ENCODE measurements at regions not wholly inside any gene's neighbourhood (a gene's known extent, or its start where the extent isn't known, plus 50 kb on each side); places are given as distances from the start of the nearest gene placed in this dataset.

DNA sequence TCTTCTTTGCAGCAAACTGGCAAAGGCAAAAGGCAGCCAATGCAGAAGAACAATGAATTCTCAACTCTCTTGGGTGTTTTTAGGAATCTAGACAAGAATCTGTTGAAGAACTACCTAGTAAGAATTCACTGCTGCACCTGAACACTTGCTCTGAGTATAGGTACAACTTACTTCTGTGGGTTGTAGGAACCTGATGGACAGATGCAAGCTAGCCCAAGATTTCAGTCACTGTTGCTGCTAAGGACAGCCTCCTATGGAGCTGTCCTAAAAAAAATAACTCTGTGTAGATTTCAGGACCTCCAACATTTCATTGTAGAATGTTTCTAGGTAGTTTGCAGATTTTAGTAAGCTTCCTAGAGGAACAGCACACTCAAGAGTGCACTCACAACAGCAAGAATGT lies 363.5 kb downstream of the CBLN2 start:
- DNase-seq, result no peak

DNA sequence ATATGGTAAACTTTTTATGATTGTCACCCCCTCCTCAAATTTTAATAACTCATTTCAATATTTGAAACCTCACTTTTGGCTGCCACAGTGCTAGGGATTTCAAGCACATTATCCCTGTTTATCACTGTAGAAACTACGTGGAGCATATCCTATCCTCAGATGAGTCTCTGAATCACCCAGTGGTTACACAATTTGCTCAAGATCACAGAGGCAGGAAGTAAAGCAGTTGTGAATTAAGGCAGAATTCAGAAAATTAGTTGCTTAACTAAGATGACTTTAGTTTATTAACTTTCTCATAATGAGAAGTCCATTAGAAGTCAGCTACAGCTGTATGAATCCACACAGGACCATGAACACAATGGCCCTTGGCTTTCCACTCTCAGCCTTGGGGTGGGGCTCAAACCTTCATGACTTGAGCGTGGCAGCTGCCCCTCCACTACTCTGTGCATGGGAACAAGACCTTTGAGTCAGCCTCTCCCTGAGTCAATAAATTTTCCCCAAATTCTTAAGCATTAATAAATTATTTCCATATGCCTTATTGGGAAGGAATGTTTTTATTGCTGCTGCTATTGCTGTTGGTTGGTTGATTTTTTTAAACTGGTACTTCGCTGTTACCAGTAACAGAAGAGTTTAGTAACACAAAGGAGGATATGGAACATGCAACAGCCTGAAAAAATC lies 369.0 kb downstream of the CBLN2 start:
- no peak for DNase-seq

DNA sequence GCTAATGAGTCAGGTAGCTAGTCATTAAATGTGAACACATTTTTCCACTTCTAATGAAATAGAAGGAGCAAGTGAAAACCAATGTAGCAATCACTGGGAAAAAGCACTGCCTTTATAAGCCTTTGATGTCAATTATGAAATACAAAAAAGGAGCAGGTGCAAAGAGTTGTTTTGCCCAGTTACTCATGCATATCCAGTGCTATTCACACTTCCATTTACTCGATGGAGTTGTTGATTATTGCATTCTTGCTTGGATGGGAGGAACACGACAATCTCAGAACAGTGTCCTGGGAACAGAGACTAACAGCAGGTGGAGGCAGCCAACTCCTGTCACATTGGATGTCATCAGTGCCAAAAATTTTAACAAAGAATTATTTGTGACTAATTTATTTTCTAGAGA lies 372.5 kb downstream of the CBLN2 start:
- no peak for DNase-seq

DNA sequence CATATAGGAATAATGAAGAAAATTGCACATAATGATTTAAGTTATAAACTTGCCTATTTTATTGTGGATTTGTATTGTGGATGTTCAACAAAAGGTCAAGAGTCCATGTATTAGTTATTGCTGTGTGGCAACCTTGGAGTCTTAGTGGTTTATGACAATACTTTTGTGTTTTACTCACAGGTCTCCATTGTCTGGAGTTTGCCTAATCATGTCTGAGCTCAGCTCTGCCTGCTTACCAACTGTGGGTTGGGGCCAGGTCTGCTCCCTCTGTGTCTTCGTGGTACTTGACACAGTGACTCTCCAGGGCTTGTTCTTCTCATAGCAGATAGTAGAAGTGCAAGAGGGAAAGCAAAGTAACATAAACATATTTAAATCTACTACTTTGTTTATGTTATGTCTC lies 382.5 kb downstream of the CBLN2 start:
- no peak for DNase-seq

DNA sequence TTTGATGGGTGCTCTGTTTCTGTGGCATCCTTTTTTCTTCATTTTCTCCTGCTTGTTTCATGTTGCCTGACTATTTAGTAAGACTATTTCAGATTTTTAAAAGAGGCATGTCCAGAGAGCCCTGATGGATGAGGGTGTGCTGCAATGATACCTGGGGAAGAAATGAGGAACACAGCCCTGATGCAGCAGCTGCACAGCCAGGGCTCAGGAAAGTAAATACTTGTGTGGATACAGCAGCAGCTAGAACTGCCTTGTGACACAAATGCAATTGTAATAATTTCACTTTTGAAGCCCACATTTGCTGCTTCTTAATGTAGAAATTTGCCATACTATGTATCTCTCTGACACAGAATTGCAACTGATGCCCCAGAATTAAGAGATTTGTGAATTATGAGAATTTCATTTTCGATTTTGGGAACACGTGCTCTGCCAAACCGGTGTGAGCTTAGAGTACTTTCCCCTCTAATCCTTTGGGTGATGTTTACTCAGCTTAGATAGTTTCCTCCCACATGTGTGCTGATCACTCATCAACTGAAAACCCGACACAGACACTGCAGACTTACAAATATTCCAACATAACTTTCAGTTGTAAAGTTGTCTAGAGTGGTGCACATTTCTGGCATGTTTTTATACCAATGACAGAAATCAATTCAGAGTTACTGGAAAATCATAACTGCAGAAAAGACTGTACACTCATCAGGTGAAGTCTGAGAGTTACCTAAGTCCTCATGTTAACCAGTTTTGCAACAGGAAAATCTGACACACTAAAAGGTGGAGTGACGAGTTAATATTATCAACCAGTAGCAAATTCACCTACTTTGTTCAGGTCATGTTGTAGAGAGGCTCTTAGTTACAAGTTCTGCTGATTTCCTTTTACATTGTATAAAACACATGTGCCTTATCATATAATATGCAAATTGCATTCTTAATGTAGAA lies 383.4 kb downstream of the CBLN2 start:
- no peak for DNase-seq

DNA sequence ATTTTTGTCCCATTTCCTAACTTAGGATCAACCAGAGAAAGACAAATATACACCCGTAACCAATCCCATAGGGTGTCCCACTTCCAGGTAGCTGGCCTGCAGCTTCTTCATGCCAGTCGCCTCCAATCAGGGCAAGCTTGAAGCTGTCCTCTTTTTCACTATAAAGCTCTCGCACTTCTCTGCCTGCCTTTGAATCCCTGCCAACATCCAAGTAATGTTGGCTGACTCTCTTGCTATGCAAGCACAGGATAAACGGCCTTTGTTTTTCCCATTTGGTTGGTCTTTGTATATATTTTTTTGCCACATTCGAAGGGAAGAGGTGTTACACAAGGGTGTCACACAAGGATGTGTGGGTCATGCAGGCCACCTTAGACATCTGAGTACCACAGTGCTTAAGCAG lies 388.8 kb downstream of the CBLN2 start:
- DNase-seq, result peak in 1 of 2 experiments; percentile 7

DNA sequence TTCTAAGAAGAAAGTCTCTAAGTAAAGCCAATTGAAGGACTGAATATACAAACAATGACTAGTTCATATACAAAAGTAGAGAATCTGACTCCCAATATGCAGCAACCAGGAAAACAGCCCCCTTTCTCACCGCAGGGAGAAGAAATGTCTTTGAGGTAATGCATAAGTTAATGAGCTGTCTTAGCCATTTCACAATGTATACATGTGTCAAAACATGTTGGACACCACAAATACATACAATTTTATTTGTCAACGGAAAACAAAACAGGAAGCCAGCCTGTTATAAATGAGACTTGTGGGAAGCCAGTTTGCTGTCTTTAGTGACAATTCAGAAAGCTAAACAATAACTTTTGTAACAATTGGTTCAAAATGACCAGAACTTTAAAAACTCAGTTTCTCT lies 389.2 kb downstream of the CBLN2 start:
- no peak for DNase-seq

DNA sequence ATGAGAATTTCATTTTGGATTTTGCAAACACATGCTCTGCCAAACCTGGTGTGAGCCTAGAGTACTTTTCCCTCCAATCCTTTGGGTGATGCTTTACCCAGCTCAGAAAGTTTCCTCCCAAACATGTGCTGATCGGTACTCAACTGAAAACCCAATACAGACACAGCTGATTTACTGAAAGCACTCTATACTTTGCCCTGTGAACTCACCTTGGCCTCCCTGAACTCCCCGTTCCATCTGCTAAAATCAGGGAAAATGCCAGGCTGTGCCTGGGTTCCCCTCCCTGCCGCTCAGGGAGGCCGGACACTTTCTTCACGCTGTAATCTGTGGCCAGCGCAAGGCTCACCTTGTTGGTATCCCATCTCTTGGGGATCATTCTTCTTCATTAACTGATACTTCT lies 391.2 kb downstream of the CBLN2 start:
- no peak for DNase-seq

DNA sequence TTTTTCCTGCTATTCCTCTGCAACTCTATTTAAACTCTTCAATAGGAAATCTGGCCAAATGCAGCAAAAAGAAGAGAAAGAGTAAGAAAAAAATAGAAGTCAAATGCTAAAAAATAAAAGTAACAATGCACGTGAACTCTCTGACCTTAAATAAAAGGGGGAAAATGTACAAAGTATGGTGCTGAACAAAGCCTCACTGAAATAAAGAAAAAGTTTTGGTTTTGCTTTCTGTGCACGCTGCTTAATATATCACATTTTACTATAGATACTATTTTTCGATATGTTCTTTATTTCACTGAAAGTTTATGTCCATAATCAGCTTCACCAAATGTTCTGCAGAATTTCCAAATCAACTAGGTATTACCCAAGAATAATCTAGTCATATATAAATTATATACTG lies 396.3 kb downstream of the CBLN2 start:
- no peak for DNase-seq

DNA sequence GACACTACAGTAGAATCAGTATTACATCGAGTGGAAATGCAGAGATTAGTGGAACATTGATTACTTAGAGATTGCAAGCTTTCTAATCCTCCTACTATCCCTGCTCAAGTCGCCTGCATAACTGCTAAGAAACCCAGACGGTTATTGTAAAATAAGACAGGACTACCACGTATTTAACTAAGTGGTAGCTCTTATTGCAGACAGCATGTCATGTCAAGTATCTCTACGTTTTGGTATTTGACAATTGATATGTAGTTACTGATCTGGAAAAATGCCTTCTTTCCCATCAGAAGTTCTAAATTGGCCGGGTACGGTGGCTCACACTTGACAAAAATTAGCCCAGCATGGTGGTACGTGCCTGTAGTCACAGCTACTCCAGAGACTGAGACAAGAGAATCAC lies 404.1 kb downstream of the CBLN2 start:
- DNase-seq, result no peak

DNA sequence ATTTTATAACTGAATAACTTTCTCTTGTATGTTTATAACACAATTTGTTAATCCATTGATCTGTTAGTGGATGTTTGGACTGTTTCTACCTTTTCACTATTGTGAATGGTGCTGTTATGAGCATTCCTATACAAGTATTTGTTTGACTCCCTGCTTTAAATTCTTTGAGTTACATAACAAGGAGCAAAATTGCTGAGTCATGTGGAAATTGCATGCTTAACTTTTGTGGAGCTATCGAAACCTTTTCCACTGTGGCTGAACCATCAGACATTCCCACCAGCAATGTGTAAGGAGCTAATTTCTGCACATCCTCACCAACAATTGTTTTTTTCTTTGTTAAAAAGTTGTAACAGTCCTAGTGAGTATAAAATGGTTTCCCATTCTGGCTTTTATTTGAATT lies 415.5 kb downstream of the CBLN2 start:
- no peak for DNase-seq

DNA sequence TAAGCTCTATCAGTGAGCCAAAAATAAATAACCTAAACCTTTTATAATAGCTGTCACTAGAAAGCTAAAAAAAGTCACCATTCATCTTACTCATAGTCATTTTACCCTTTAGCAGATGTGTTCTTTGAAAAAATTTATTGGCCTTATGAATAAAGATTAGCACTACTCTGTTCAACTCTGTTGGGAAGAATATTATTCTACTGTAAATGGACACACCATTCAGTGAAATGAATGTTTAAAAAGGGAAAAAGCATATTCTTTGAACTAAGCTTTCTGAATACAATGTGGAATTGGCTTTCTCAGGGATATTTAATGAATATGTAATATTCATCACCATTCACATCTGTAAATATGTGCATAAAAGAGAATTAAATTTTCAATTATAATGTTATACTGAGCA lies 422.0 kb downstream of the CBLN2 start:
- no peak for DNase-seq

DNA sequence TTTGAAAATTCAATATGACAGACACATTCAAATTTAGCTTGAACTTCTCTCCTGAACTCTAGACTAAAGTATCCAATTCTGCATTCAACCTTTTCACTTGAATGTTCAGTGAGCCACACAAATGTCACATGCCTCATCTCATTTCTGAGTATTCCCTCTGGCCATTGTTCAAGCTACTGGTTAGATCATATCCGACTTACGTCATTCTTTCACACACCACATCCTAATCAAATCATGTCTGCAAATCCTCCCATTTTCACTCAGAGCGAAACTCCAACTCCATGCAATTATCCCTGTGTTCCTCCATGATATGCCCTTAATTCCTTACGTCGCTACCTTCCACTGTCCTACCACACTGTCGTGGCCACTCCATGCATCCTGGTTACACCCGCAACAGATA lies 425.1 kb downstream of the CBLN2 start:
- DNase-seq, result no peak

DNA sequence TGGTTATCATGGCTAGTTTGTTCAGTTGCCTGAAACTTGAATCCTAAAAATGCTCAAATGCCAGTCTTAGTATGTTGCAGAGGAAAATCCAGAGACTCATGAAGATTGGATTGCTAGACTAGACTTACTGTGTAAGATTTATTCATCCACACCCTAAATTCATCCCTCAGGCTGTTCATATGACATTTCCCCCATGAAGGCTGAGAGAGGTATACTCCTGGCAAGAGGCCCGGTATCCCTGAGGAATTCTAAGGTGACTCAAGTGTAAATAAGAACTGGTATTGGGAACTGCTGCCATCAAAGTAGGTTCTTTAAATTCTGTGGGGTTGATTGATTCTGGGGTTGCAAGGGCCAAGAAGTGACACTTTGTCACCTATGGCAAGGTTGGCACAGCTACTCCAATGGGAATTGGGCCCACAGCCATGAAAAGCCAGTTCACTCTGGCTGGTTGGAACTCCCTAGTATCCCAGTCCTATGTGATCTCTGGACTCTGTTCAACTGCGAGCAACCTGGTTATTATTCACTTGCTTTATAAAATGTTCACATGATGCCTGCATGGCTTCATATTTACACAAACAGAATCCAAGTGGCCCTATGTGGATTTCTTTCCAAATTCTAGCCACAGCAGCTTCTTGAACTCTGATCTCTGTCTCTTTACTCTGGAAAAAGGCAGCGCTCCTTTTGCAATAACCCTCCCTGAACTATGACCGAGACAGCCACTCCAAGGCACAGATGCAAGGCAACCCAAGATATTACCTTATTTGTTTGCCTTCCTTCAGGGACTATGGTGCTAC lies 429.1 kb downstream of the CBLN2 start:
- no peak for DNase-seq

DNA sequence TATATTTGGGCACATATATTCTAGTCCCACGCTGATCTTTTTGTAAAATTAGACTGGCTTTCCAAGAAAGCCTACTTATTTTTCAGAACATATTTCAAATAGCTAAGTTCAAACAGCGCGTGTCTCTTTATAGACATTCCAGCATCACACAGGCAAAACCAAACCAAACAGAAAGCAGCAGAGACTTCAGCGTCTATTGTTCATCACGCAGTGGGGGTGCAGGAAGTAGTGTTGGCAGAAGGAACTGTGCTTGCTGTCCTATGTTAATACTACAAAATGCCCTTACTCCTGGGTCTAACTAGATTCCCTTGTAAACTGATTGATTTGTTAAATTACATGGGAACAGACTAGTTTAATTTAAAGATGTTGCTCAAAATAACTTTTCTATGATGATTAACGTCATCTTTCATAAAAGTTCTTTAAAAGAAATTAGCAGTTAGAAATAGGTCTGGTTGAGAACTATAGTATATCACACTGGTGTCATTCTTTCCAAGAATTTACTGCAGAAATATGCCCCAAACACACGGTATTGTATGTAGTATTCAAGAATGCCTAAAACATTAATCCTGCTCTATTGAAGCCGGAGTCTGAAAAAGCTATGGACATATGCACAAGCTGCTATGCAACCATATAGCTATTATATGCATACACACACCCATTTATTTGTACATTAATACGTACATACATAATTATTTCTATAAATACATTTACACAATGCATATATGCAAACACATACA lies 436.3 kb downstream of the CBLN2 start:
- DNase-seq, result no peak

DNA sequence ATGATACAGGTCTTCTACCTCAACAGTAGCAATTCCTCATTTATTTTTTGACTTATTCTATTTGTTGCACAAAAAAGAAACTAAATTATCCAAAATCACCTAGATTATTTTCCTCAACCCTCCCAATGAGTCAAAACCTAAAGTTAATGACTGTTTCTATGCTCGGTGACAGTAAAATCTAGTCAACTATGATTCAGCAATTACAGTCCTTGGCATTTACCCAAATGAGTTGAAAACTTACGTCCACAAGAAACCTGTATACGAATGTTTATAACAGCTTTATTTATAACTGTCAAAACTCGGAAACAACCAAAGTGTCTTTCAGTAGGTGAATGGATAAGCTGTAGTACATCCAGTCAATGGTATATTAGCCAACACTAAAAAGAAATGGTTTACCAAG lies 439.3 kb downstream of the CBLN2 start:
- no peak for DNase-seq

DNA sequence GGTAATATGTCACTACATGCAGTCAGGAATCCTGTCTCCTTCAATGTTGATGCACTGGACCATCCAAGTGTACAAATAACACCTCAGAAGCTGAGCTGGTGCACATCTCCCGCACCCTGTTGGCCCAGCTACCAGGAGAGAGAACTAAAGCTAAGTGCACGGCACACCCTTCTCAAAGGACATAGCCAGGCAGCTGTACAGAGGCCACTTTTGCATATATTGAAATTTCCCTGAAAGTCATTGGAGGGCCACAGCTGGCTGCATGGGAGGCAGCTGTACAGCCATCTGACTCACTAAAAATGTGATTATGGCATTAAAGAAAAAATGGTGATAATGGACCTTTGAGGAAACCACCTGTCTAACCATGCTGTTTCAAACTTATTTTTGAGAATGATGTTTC lies 441.7 kb downstream of the CBLN2 start:
- no peak for DNase-seq

DNA sequence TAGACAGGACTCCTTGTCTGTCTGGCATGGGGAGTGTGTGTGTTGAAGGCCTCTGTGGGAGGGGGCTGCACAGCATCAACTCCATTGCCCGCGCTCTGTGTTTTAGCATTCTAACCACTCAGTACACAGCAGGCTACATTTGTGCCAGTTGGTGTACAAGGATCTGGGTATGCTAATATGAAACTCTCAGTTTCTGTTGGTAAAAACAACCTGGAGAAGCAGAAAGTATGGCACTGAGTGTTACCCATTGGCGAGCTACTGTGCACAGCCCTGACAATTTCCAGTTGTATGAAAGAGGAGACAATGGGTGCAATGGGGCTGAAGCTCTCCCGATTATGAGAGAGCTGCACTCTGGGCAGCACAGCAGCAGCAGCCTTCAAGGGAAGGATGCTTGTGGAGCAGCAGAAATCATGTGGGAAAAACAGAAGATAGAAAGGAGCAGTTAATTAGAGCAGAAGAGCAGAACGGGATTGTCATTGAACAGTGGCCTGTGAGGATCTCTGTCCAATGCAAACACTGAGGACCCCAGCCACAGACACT lies 443.6 kb downstream of the CBLN2 start:
- DNase-seq, result no peak

DNA sequence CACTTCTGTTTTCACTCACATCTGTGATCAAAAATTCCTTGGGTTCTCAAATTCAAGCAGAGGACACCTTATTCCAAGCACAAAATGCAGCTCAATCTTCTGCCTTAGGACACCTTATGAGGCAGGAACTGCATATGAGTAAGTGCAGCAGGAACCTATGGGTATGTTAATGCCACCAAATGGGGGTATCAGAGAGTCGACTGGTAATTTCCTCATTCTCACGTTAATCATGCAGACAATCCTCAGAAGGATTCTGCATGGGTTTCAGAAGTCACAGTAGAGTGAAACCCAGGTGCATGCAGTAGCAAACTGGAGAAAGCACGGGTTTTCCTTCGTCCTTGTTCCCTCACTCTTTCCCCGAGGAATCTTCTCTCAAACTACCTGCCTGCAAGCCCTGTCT lies 452.8 kb downstream of the CBLN2 start:
- DNase-seq, result no peak

DNA sequence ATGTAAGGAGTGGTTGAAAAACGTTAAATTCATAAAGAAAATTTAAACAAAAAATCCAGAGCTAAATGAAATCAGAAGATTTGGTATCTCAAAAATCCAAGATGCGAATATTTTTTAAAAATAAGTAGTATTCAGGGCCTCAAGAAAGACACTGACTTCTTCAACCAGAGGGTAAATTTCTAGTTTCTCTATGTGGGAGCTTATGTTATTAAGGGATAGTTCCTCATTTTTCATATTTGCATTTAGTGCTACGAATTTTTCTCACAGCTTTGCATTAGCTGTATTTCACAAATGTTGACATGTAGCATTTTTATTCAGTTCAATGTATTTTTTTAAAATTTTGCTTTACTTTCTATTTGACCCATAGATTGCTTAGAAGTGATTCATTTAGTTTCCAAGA lies 454.7 kb downstream of the CBLN2 start:
- DNase-seq, result no peak

DNA sequence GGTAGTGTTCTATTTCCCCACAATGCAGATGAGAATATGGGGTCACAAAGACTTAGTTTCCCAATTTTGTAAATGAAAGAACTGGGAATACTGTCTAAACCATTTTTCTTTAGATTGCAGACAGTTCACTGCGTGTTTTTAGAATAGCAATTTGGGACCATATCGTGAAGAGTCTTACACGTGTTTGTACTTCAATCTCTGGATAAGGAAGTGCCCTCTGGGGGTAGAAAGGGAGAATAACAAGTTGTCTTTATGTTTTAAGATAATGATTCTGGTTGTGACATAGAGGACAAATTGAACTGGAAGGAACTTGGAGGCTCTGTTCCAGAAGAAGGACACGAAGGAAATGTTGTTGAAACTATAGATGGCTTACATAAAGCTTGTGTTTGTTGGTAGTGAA lies 457.7 kb downstream of the CBLN2 start:
- DNase-seq, result peak in 1 of 2 experiments; percentile 2

DNA sequence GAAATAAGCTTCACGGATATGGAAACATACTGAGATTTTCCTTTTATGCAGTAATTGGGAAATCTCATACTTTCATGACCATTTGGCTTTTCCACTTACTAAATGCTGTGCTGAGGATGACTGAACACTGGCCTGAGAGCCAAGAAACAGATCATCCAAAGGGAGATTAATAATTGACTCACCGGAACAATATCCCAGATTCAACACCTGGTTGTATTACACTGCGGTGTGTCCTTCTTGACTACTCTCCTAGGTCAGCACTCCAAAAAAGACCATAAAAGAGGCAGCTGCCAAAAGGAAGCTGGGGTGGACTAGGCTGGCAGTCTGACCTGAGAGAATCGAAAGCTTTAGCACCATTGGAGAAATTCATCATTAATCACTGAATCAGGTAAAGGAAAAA lies 469.1 kb downstream of the CBLN2 start:
- DNase-seq, result no peak

DNA sequence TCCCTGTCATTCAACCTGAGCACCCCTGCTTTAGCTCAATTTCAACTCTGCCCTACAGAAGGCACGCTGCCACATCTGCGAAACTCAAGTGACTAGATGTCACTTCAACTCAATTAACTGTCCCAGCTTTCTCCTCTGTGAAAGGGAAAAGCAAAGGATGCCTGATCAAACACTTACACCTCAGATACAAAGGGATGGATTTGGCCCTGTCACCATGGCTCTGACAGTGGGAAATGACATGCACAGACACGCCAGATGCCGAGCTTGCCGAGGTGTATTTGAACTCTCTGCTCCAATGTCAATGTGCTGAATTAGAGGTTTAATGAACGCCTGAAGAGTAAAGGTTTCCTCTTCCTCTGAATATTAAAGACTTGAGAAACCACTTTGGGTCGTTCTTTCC lies 481.1 kb downstream of the CBLN2 start:
- DNase-seq, result no peak

Data from NCI-H446 (cell line).